ENCODE measurements at regions not wholly inside any gene's neighbourhood (a gene's known extent, or its start where the extent isn't known, plus 50 kb on each side); places are given as distances from the start of the nearest gene placed in this dataset.
"Not testable (repeated sequence)": the region's sequence is repeated elsewhere in the genome, so short reads cannot be mapped to it uniquely, and the experiment has no call there.

GRCh38 chr14:89697281-89698060, 257.1 kb downstream of the EFCAB11 start:
- DNase-seq: no peak

GRCh38 chr14:89695846-89696245, 258.7 kb downstream of the EFCAB11 start:
- DNase-seq: no peak

GRCh38 chr14:89690139-89690538, 264.4 kb downstream of the EFCAB11 start:
- DNase-seq: no peak

- not testable (repeated sequence) for DNase-seq
These were observed 264.8 kb downstream of the EFCAB11 start for GRCh38 chr14:89689711-89690110.

GRCh38 chr14:89688507-89689211, 265.9 kb downstream of the EFCAB11 start:
- no peak for DNase-seq

GRCh38 chr14:89687129-89687528, 267.4 kb downstream of the EFCAB11 start:
- DNase-seq: not testable (repeated sequence)

GRCh38 chr14:89684139-89684538, 267.1 kb upstream of the FOXN3 start:
- DNase-seq: no peak

GRCh38 chr14:89681086-89682018, 264.3 kb upstream of the FOXN3 start:
- DNase-seq: no peak

- no peak for DNase-seq
These were observed 263.1 kb upstream of the FOXN3 start for GRCh38 chr14:89680156-89680555.

GRCh38 chr14:89678768-89679167, 261.7 kb upstream of the FOXN3 start:
- no peak for DNase-seq

GRCh38 chr14:89675590-89675989, 258.6 kb upstream of the FOXN3 start:
- no peak for DNase-seq

- DNase-seq: no peak
These were observed 257.9 kb upstream of the FOXN3 start for GRCh38 chr14:89674936-89675335.

- no peak for DNase-seq
These were observed 257.2 kb upstream of the FOXN3 start for GRCh38 chr14:89674240-89674639.

GRCh38 chr14:89673512-89674225, 256.6 kb upstream of the FOXN3 start:
- no peak for DNase-seq

GRCh38 chr14:89672636-89673511, 255.8 kb upstream of the FOXN3 start:
- DNase-seq: no peak

GRCh38 chr14:89669193-89669592, 252.2 kb upstream of the FOXN3 start:
- no peak for DNase-seq

- DNase-seq: no peak
These were observed 250.9 kb upstream of the FOXN3 start for GRCh38 chr14:89667983-89668382.

GRCh38 chr14:89665300-89666081, 248.5 kb upstream of the FOXN3 start:
- DNase-seq: not testable (repeated sequence)

GRCh38 chr14:89661392-89661791, 244.4 kb upstream of the FOXN3 start:
- DNase-seq: no peak

- not testable (repeated sequence) for DNase-seq
These were observed 243.7 kb upstream of the FOXN3 start for GRCh38 chr14:89660625-89661233.

Measured in NCI-H446 treated with DMSO at 0.1 percent for 48 hours (cell line).